Ishikawa (cell line): ENCODE measurements at regions not wholly inside any gene's neighbourhood (a gene's known extent, or its start where the extent isn't known, plus 50 kb on each side); places are given as distances from the start of the nearest gene placed in this dataset.

Source experiments
- CEBPB ChIP-seq: IDR thresholded peaks from 2 replicates; pipeline ENCODE4 v1.6.1; 2012
- CREB1 ChIP-seq: IDR thresholded peaks from 2 replicates; pipeline ENCODE4 v1.6.1; 2012; ENCODE audit warnings: low read depth
- EP300 ChIP-seq: IDR thresholded peaks from 2 replicates; pipeline ENCODE4 v1.6.1; 2012; ENCODE audit warnings: borderline replicate concordance
- MAX ChIP-seq: IDR thresholded peaks from 2 replicates; pipeline ENCODE4 v1.6.1; 2012
- NFIC ChIP-seq: IDR thresholded peaks from 2 replicates; pipeline ENCODE4 v1.6.1; 2012
- RAD21 ChIP-seq: IDR thresholded peaks from 2 replicates; pipeline ENCODE4 v1.6.1; 2012; ENCODE audit warnings: low read depth
- REST ChIP-seq: IDR thresholded peaks from 2 replicates; pipeline ENCODE4 v1.6.1; 2012; ENCODE audit warnings: low read depth, mild to moderate bottlenecking
- TAF1 ChIP-seq: IDR thresholded peaks from 2 replicates; pipeline ENCODE4 v1.6.1; 2012; ENCODE audit warnings: low read depth, mild to moderate bottlenecking
- TCF12 ChIP-seq: IDR thresholded peaks from 2 replicates; pipeline ENCODE4 v1.6.1; 2012; ENCODE audit warnings: low read depth
- ZBTB7A ChIP-seq: IDR thresholded peaks from 2 replicates; pipeline ENCODE4 v1.6.1; 2012; ENCODE audit warnings: low read depth

GRCh38 chr6:134802426-134803058, 147.4 kb downstream of the ALDH8A1 start:
- TF ChIP-seq REST: no peak
- no peak for TF ChIP-seq RAD21
- TF ChIP-seq TAF1: no peak
- TF ChIP-seq NFIC: no peak
- TF ChIP-seq CREB1: no peak
- TF ChIP-seq MAX: no peak
- no peak for TF ChIP-seq TCF12
- no peak for TF ChIP-seq ZBTB7A
- no peak for TF ChIP-seq EP300
- TF ChIP-seq CEBPB: no peak
